Chondrocyte (in vitro differentiated cells): ENCODE measurements at regions not wholly inside any gene's neighbourhood (a gene's known extent, or its start where the extent isn't known, plus 50 kb on each side); places are given as distances from the start of the nearest gene placed in this dataset.

Experiments used
- DNase-seq: peaks from one replicate; pipeline ENCODE4 v3.0.0; 2021; ENCODE audit warnings: mixed read lengths, low spot score
- H3K27ac Mint-ChIP-seq: one replicate; pipeline ENCODE4 v1.8.0; 2021; ENCODE audit warnings: mild to moderate bottlenecking, moderate library complexity, mixed read lengths; ENCODE audit not compliant: unreplicated experiment
- H3K27me3 Mint-ChIP-seq: 2 replicates; pipeline ENCODE4 v1.8.0; 2021; ENCODE audit warnings: low read depth, mixed read lengths
- H3K36me3 Mint-ChIP-seq: 2 replicates; pipeline ENCODE4 v1.8.0; 2021; ENCODE audit warnings: low read depth, mixed read lengths
- H3K4me1 Mint-ChIP-seq: 2 replicates; pipeline ENCODE4 v1.8.0; 2021; ENCODE audit warnings: low read depth, mild to moderate bottlenecking, mixed read lengths
- H3K4me3 Mint-ChIP-seq: one replicate; pipeline ENCODE4 v1.8.0; 2021; ENCODE audit warnings: mild to moderate bottlenecking, moderate library complexity, mixed read lengths; ENCODE audit not compliant: unreplicated experiment
- H3K9me3 Mint-ChIP-seq: 2 replicates; pipeline ENCODE4 v1.8.0; 2021; ENCODE audit warnings: low read depth, mixed read lengths
- TF ChIP-seq, protein P1 (sequence below): fragments of 200-600 bp; sonication (generic); IDR thresholded peaks from 2 replicates; pipeline ENCODE4 v1.5.0; 2021; ENCODE audit warnings: antibody characterized with exemption, mild to moderate bottlenecking, moderate library complexity

DNA sequence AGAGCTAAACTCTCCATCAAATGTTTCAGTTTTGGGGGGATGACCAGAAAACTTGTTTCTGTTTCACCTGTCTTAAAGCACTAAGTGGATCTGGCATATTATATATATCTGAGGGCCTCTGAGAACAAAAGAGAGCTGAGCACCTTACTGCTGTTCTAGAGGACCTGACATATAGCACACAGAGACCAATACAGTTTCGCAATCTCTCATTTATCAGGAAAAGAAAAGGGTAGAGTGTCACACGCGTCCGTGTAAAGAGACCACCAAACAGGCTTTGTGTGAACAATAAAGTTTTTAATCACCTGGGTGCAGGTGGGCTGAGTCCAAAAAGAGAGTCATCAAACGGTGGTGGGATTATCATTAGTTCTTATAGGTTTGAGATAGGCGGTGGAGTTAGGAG lies 434.5 kb upstream of the KCND2 start:
- TF ChIP-seq, protein P1, sequence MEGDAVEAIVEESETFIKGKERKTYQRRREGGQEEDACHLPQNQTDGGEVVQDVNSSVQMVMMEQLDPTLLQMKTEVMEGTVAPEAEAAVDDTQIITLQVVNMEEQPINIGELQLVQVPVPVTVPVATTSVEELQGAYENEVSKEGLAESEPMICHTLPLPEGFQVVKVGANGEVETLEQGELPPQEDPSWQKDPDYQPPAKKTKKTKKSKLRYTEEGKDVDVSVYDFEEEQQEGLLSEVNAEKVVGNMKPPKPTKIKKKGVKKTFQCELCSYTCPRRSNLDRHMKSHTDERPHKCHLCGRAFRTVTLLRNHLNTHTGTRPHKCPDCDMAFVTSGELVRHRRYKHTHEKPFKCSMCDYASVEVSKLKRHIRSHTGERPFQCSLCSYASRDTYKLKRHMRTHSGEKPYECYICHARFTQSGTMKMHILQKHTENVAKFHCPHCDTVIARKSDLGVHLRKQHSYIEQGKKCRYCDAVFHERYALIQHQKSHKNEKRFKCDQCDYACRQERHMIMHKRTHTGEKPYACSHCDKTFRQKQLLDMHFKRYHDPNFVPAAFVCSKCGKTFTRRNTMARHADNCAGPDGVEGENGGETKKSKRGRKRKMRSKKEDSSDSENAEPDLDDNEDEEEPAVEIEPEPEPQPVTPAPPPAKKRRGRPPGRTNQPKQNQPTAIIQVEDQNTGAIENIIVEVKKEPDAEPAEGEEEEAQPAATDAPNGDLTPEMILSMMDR = no peak
- H3K4me3 Mint-ChIP-seq = no peak overlapping the region
- H3K4me1 Mint-ChIP-seq = no peaks in the 10 kb centered on the region
- H3K27ac Mint-ChIP-seq = no peak overlapping the region
- DNase-seq = no peak
- H3K9me3 Mint-ChIP-seq = peaks cover 24% of the 10 kb centered on the region
- peaks cover 4% of the 10 kb centered on the region for H3K27me3 Mint-ChIP-seq
- peaks cover 3% of the 10 kb centered on the region for H3K36me3 Mint-ChIP-seq

DNA sequence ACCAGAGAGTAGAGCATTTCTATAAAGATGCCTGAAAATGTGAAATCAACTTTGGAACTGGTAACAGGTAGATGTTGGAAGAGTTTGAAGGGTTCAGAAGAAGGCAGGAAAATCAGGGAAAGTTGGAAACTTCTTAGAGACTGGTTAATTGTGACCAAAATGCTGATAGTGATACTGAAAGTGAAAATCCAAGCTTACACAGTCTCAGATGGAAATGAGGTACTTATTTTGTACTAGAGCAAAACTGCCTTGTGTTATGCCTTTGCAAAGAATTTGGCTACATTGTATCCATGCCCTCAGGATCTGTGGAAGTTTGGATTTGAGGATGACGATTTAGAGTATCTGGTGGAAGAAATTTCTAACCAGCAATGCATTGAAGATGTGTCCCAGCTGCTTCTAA lies 430.6 kb upstream of the KCND2 start:
- Mint-ChIP-seq H3K27ac (no peak overlapping the region), H3K27me3 (no peaks in the 10 kb centered on the region), H3K4me3 (no peak overlapping the region), H3K36me3 (peaks cover 3% of the 10 kb centered on the region), H3K9me3 (peaks cover 24% of the 10 kb centered on the region), H3K4me1 (no peaks in the 10 kb centered on the region)
- no peak for DNase-seq
- TF ChIP-seq, protein P1 = no peak

DNA sequence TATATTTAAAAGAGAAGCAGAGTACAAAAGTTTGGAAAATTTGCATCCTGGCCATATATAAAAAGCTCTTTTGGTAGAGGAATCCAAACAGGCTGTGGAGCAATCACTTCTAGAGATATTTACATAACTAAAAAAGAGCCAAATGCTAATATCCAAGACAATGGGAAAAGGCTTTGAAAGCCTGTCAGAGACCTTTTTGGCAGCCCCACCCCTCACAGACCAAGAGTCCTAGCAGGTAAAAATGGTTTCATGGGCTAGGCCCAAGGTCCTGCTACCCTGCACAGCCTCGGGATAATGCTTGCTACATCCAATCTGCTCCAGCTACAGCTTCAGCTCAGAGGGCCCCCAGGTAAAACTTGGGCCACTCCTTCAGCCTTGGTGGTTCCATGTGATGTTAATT lies 430.2 kb upstream of the KCND2 start:
- Mint-ChIP-seq H3K4me3 (no peak overlapping the region), H3K36me3 (peaks cover 3% of the 10 kb centered on the region), H3K4me1 (no peaks in the 10 kb centered on the region), H3K27me3 (no peaks in the 10 kb centered on the region), H3K27ac (no peak overlapping the region), H3K9me3 (peaks cover 24% of the 10 kb centered on the region)
- TF ChIP-seq, protein P1 = no peak
- DNase-seq = no peak

DNA sequence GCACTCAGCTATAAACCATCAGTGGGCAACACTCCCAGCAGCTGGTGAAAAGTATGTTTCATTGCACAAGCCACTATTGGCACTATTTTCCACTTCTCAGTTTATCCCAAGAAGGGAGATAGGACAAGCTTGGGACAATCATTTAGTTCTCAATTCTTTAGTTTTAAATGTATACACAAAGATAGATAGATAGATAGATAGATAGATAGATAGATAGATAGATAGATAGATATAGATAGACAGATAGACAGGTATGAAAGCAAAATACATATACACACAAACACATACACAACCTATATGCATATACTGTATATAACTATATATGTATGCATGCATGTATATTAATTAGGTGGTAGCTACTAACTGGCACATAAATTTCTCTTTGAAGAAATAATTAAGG lies 411.6 kb upstream of the KCND2 start:
- TF ChIP-seq, protein P1 = no peak
- Mint-ChIP-seq H3K27ac (no peak overlapping the region), H3K27me3 (peaks cover 2% of the 10 kb centered on the region), H3K4me1 (no peaks in the 10 kb centered on the region), H3K9me3 (peaks cover 18% of the 10 kb centered on the region), H3K4me3 (no peak overlapping the region), H3K36me3 (no peaks in the 10 kb centered on the region)
- no peak for DNase-seq

DNA sequence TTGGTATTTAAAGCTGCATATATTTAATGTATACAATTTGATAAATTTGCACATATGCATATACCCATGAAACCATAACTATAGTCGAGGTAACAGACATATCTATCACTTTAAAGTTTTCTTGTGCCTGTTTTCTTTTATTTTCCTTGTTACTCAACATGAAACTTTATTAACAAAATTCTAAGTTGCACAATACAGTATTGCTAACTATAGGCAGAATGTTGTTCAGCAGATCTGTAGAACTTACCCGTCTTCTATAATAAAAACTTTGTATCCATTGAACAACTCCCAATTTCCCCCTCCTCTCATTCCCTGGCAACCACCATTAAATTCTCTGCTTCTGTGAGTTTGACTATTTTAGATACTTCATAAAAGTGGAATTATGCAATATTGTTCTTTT lies 404.6 kb upstream of the KCND2 start:
- Mint-ChIP-seq H3K4me3 (no peak overlapping the region), H3K9me3 (peaks cover 5% of the 10 kb centered on the region), H3K4me1 (no peaks in the 10 kb centered on the region), H3K27ac (no peak overlapping the region), H3K27me3 (peaks cover 2% of the 10 kb centered on the region), H3K36me3 (no peaks in the 10 kb centered on the region)
- TF ChIP-seq, protein P1 = no peak
- no peak for DNase-seq
